ENCODE measurements at regions not wholly inside any gene's neighbourhood (a gene's known extent, or its start where the extent isn't known, plus 50 kb on each side); places are given as distances from the start of the nearest gene placed in this dataset.

DNA sequence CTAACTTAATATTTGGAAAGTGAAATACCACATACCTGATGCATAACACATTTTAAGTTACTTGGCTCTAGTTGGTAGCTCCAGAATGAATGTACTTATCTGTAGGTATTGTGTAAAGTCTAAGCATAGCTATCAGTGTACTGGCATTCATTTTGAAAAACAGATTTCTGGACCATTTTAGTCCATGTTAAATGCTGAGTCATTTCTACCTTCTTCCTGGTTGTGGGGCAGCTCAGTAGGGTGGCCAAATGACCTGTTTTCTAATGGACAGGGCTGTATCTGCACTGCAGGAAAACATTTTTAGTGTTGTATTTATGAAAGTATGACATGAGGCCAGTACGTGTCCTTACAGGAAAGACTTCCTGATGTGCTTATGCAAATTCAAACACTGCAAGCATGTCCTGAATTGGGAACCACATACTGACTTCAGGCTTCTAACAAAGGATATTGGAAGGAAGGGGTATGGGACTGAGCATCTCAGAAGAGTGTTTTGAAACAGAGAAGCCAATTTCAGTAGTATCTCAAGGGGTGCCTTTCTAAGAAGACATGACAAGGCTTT, 300.3 kb upstream of the B3GALT2 start:
- TF ChIP-seq, protein P1, sequence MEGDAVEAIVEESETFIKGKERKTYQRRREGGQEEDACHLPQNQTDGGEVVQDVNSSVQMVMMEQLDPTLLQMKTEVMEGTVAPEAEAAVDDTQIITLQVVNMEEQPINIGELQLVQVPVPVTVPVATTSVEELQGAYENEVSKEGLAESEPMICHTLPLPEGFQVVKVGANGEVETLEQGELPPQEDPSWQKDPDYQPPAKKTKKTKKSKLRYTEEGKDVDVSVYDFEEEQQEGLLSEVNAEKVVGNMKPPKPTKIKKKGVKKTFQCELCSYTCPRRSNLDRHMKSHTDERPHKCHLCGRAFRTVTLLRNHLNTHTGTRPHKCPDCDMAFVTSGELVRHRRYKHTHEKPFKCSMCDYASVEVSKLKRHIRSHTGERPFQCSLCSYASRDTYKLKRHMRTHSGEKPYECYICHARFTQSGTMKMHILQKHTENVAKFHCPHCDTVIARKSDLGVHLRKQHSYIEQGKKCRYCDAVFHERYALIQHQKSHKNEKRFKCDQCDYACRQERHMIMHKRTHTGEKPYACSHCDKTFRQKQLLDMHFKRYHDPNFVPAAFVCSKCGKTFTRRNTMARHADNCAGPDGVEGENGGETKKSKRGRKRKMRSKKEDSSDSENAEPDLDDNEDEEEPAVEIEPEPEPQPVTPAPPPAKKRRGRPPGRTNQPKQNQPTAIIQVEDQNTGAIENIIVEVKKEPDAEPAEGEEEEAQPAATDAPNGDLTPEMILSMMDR (IDR thresholded peaks at IDR 0.05; ENCODE audit: low read depth, low read length): no peak
- DNase-seq (ENCODE audit: extremely low read depth, low read depth): no peak

DNA sequence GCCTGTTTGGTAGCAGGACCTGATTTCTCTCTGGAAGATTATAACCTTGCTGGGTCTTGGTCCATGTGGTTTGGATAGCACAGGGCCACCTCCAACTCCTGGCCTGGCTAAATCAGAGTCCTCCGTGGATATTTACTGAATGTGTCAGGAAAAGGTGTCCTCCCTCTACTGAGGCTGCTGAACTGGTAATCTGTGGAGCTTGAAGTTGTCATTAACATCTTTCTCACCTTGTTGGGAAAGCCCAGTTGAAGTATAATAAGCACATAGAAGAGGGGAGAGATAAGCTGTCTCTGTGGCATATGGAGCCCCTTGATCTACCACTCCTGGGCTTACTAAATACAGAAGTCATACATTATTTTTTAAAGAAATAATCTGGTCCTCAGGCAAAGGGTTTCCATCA, 294.3 kb upstream of the B3GALT2 start:
- DNase-seq (ENCODE audit: extremely low read depth, low read depth): no peak

DNA sequence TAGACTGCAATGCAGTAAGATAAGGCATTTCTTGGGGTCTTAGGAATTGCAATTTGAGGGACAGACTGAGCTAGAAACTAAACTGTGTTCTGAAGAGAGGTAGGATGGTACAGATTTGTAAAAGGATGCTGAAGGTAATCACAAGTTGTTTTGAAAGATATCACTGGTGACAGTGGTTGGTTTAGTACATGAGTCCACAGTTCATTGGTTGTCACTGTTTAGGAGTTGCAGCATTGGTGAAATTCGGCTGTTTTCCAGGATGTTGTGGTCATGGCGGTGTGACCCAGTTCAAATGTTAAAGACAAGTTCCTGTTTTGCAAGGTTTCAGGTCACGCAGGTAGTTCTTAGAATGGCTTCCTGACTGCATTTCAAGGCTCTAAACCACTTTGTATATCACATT, 292.8 kb upstream of the B3GALT2 start:
- TF ChIP-seq, protein P1 (IDR thresholded peaks at IDR 0.05; ENCODE audit: low read depth, low read length): no peak

More for the DNA sequence above, 294.3 kb upstream of the B3GALT2 start:
- TF ChIP-seq, protein P1 (IDR thresholded peaks at IDR 0.05; ENCODE audit: low read depth, low read length): no peak

DNA sequence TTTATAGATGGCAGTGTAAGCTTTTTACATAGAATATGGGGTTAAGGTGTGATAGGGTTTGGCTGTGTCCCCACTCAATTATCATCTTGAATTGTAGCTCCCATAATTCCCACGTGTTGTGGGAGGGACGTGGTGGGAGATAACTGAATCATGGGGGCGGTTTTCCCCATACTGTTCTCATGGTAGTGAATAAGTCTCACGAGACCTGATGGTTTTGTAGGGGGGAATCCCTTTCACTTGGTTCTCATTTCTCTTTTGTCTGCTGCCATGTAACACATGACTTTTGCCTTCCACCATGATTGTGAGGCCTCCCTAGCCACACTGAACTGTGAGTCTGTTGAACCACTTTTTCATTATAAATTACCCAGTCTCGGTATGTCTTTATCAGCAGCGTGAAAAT, 290.3 kb upstream of the B3GALT2 start:
- DNase-seq (ENCODE audit: extremely low read depth, low read depth): no peak
- TF ChIP-seq, protein P1 (IDR thresholded peaks at IDR 0.05; ENCODE audit: low read depth, low read length): no peak

More for the DNA sequence above, 292.8 kb upstream of the B3GALT2 start:
- no peak for DNase-seq (ENCODE audit: extremely low read depth, low read depth)

DNA sequence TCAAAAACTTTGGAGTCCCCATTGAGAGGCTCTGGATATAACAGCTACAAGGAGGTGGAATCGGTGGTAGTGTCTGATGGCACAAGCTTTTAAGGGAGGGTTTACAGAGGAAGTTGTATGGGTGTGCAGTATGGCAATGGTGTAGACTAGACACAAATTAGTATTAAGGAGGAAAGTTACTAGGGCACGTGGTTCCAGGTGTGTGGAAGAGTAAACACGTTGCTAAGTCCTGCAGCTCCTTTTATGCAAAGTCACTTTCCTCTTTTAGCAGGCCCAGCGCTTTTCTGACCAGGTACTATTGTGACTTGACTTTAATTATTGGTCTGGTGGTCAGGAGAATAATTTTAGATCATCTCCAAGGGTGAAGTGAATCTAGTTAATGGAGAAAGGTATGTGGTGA, 287.5 kb upstream of the B3GALT2 start:
- TF ChIP-seq, protein P1 (IDR thresholded peaks at IDR 0.05; ENCODE audit: low read depth, low read length): no peak
- no peak for DNase-seq (ENCODE audit: extremely low read depth, low read depth)

DNA sequence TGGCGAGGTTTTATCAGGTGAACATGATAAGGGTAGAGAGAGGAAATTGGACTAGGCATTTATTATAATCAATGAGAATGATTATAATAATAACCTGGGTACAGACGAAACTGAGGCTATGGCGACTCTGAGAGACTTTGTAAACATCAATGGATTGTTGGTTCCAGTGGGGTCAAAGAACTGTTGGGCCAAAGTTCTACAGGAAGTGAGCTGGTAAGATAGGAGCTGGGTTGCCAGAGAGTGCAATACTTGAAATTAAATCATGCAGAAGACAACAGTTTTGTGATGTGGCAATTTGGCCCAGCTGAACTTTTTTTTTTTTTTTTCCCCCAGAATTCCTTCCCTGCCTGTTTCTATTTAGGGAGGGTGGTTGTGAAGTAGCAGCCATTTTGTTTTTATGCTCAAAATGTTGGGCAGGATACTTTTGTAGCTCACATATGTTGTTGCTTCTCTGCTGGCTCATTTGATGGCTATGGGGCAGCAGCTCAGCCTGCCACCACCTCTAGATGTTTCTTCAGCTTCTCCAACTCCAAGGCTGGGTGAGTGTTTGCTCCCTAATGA, 286.5 kb upstream of the B3GALT2 start:
- DNase-seq (ENCODE audit: extremely low read depth, low read depth): no peak
- TF ChIP-seq, protein P1 (IDR thresholded peaks at IDR 0.05; ENCODE audit: low read depth, low read length): no peak

DNA sequence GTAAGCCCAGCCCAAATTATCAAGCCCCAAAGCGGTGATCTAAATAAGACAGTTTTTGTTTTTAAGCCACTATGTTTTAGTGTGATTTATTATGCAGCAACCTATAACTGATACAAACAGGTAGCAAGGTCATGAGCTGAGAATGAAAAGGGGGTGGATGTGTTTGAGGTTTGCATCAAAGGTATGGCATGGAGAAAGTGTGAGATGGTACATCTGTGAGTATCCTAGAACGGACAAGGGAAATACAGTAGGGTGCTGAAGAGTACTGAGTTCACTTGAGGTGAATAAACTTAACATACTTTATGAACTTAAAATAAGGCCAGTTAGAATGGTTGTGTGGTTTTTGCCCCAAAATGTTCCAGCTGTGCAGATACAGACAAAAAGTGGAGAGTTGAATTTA, 286.0 kb upstream of the B3GALT2 start:
- DNase-seq (ENCODE audit: extremely low read depth, low read depth): no peak
- TF ChIP-seq, protein P1 (IDR thresholded peaks at IDR 0.05; ENCODE audit: low read depth, low read length): no peak
